Astrocyte of the spinal cord (primary cell): ENCODE measurements at regions not wholly inside any gene's neighbourhood (a gene's known extent, or its start where the extent isn't known, plus 50 kb on each side); places are given as distances from the start of the nearest gene placed in this dataset.

ENCODE experiments used
- DNase-seq: peaks from one replicate; pipeline ENCODE4 v3.0.0; 2011; ENCODE audit warnings: low read depth, low spot score
- H3K4me3 ChIP-seq: 2 replicates; pipeline ENCODE4 v1.5.1; 2011; ENCODE audit warnings: low read depth, mild to moderate bottlenecking, low read length, moderate library complexity
- CTCF ChIP-seq: IDR thresholded peaks from 2 replicates; pipeline ENCODE4 v1.5.1; 2012; ENCODE audit warnings: low read depth, mild to moderate bottlenecking, low read length, inconsistent platforms
- in situ Hi-C: cut with HindIII; loops from 2 replicates; pipeline ENCODE4 v1.10.0; 2017; ENCODE audit warnings: low sequenced_read_pairs

GRCh38 chr9:28179893-28180292, 606.6 kb upstream of the C9orf72 start:
- TF ChIP-seq CTCF = no peak
- no peak for DNase-seq
- no peak overlapping the region for H3K4me3 ChIP-seq
- in situ Hi-C loops = no loop called here

GRCh38 chr9:28190981-28191380, 617.7 kb upstream of the C9orf72 start:
- no peak overlapping the region for H3K4me3 ChIP-seq
- DNase-seq = no peak
- TF ChIP-seq CTCF = no peak
- in situ Hi-C loops = no loop called here

- no peak overlapping the region for H3K4me3 ChIP-seq
- no peak for TF ChIP-seq CTCF
- DNase-seq = no peak
- in situ Hi-C loops = no loop called here
These were observed 624.4 kb upstream of the C9orf72 start for GRCh38 chr9:28197653-28198052.

- no peak overlapping the region for H3K4me3 ChIP-seq
- in situ Hi-C loops = no loop called here
- no peak for DNase-seq
- no peak for TF ChIP-seq CTCF
These were observed 629.8 kb upstream of the C9orf72 start for GRCh38 chr9:28203036-28203435.

- TF ChIP-seq CTCF = no peak
- H3K4me3 ChIP-seq = no peak overlapping the region
- DNase-seq = no peak
- in situ Hi-C loops = no loop called here
These were observed 633.0 kb upstream of the C9orf72 start for GRCh38 chr9:28206280-28206679.

- in situ Hi-C loops = no loop called here
- H3K4me3 ChIP-seq = no peak overlapping the region
- TF ChIP-seq CTCF = no peak
- DNase-seq = no peak
These were observed 634.4 kb upstream of the C9orf72 start for GRCh38 chr9:28207657-28208056.

GRCh38 chr9:28209130-28209529, 635.8 kb upstream of the C9orf72 start:
- no peak for DNase-seq
- TF ChIP-seq CTCF = no peak
- no peak overlapping the region for H3K4me3 ChIP-seq
- in situ Hi-C loops = no loop called here
